HCT116 (cell line): ENCODE measurements at regions not wholly inside any gene's neighbourhood (a gene's known extent, or its start where the extent isn't known, plus 50 kb on each side); places are given as distances from the start of the nearest gene placed in this dataset.

Source experiments
- ATAC-seq: fragments of 200-7000 bp; cut with Tn5 transposase; 2 replicates; pipeline ENCODE4 v1.9.1; 2020; ENCODE audit warnings: mild to moderate bottlenecking, moderate library complexity
- BruUV-seq: library from RNA; stranded (reverse); fragments of 400-500 nt; replicated peaks from 2 replicates; lab custom pipeline; 2021; lab: Mats Ljungman, UMichigan
- CTCF ChIA-PET: fragments of 300-600 bp; sonication (Branson Sonifier 250); formaldehyde crosslinking; loops from one replicate; lab custom pipeline; 2021; ENCODE audit warnings: antibody characterized with exemption; lab: Charles Lee
- POLR2A ChIA-PET: fragments of 300-600, 350-600 bp; sonication (Branson Sonifier 250); formaldehyde crosslinking; loops from one replicate; lab custom pipeline; 2021; ENCODE audit warnings: antibody characterized with exemption; lab: Charles Lee
- RAD21 ChIA-PET, 2 experiments: fragments of 300-600 bp; sonication (Branson Sonifier 250); formaldehyde crosslinking; loops; one replicate each; lab custom pipeline; 2023; ENCODE audit warnings: low total read pairs in 2 of 2; ENCODE audit not compliant: uncharacterized antibody in 2 of 2, unreplicated experiment in 2 of 2, low non-redundant PET in 1 of 2; lab: Charles Lee
- DNase-seq: peaks from one replicate; pipeline ENCODE4 v3.0.0-alpha.2; 2010; ENCODE audit warnings: low read depth, low spot score
- H2AFZ ChIP-seq: fragments of 200-600 bp; shearing (Covaris generic), sonication (generic); 2 replicates; pipeline ENCODE4 v1.6.1; 2017; ENCODE audit warnings: low read depth, mixed run types, mixed read lengths, antibody characterized with exemption, low read length; ENCODE audit not compliant: poor library complexity, severe bottlenecking
- H3K27ac ChIP-seq: 2 replicates; pipeline ENCODE4 v1.5.1; 2012; ENCODE audit warnings: low read depth, low read length
- H3K27me3 ChIP-seq: fragments of 200-600 bp; sonication (generic); 2 replicates; pipeline ENCODE4 v1.6.1; 2016; ENCODE audit warnings: mixed run types, low read length, mixed read lengths; ENCODE audit not compliant: insufficient read depth
- H3K36me3 ChIP-seq, 2 experiments: fragments of 200-500 bp in 1 of 2; fragments of 200-600 bp in 1 of 2; sonication (Bioruptor generic) in 1 of 2; sonication (generic) in 1 of 2; 2 replicates each; pipeline versions ENCODE4 v1.5.1 to v1.6.1; 2014 to 2016; ENCODE audit warnings: low read length in 2 of 2, inconsistent platforms in 1 of 2, mixed read lengths in 1 of 2, mixed run types in 1 of 2; ENCODE audit not compliant: insufficient read depth in 2 of 2, control insufficient read depth in 1 of 2
- H3K4me1 ChIP-seq, 2 experiments: fragments of 200-600 bp in 1 of 2; sonication (generic) in 1 of 2; 2 replicates each; pipeline versions ENCODE4 v1.5.1 to v1.6.1; 2012 to 2017; ENCODE audit warnings: low read length in 2 of 2, inconsistent platforms in 1 of 2, mild to moderate bottlenecking in 1 of 2, mixed read lengths in 1 of 2, mixed run types in 1 of 2, moderate library complexity in 1 of 2; ENCODE audit not compliant: insufficient read depth in 2 of 2, control insufficient read depth in 1 of 2
- H3K4me2 ChIP-seq: fragments of 200-600 bp; sonication (generic); 2 replicates; pipeline ENCODE4 v1.6.1; 2017; ENCODE audit warnings: mixed run types, low read length, mixed read lengths
- H3K4me3 ChIP-seq, 2 experiments: fragments of 200-600 bp in 1 of 2; sonication (generic) in 1 of 2; replicated peaks in 1 of 2; 2 replicates each; pipeline ENCODE4 v1.5.1; 2011 to 2016; ENCODE audit warnings: low read length in 2 of 2, control low read depth in 1 of 2, low read depth in 1 of 2, mild to moderate bottlenecking in 1 of 2, mixed read lengths in 1 of 2, mixed run types in 1 of 2
- H3K79me2 ChIP-seq: fragments of 200-600 bp; sonication (generic); 2 replicates; pipeline ENCODE4 v1.6.1; 2017; ENCODE audit warnings: mild to moderate bottlenecking, mixed run types, low read length, moderate library complexity, mixed read lengths; ENCODE audit not compliant: insufficient read depth
- H3K9ac ChIP-seq: fragments of 200-600 bp; sonication (generic); 2 replicates; pipeline ENCODE4 v1.6.1; 2016; ENCODE audit warnings: low read length, mixed read lengths
- H3K9me2 ChIP-seq: fragments of 200-600 bp; sonication (generic), shearing (Covaris generic); 2 replicates; pipeline ENCODE4 v1.6.1; 2017; ENCODE audit warnings: mixed run types, mild to moderate bottlenecking, moderate library complexity; ENCODE audit not compliant: insufficient read depth
- H3K9me3 ChIP-seq, 2 experiments: fragments of 200-500 bp in 1 of 2; fragments of 200-600 bp in 1 of 2; sonication (Bioruptor generic) in 1 of 2; sonication (generic) in 1 of 2; 2 replicates each; pipeline ENCODE4 v1.6.1; 2014 to 2017; ENCODE audit warnings: low read length in 2 of 2, mixed read lengths in 2 of 2, inconsistent platforms in 1 of 2, low read depth in 1 of 2, mild to moderate bottlenecking in 1 of 2, mixed run types in 1 of 2, moderate library complexity in 1 of 2; ENCODE audit not compliant: control insufficient read depth in 1 of 2, insufficient read depth in 1 of 2
- H4K20me1 ChIP-seq: fragments of 200-600 bp; sonication (generic), shearing (Covaris generic); 2 replicates; pipeline ENCODE4 v1.6.1; 2017; ENCODE audit warnings: mixed run types, mild to moderate bottlenecking, moderate library complexity; ENCODE audit not compliant: insufficient read depth
- ATF3 ChIP-seq: IDR thresholded peaks from 2 replicates; pipeline ENCODE4 v1.6.1; 2012
- CEBPB ChIP-seq: IDR thresholded peaks from 2 replicates; pipeline ENCODE4 v1.6.1; 2012; ENCODE audit warnings: low read depth
- CTCF ChIP-seq, 3 experiments: fragments of 200-600 bp in 1 of 3; sonication (generic) in 1 of 3; IDR thresholded peaks in 2 of 3; conservative IDR thresholded peaks in 1 of 3; 2 replicates each; pipeline ENCODE4 v1.5.1; 2012 to 2017; ENCODE audit warnings: low read depth in 2 of 3, low read length in 2 of 3, antibody characterized with exemption in 1 of 3, borderline replicate concordance in 1 of 3, control low read depth in 1 of 3, mild to moderate bottlenecking in 1 of 3, mixed read lengths in 1 of 3, mixed run types in 1 of 3, moderate library complexity in 1 of 3; ENCODE audit not compliant: insufficient read depth in 1 of 3
- POLR2AphosphoS5 ChIP-seq: IDR thresholded peaks from 2 replicates; pipeline ENCODE4 v1.6.1; 2011; ENCODE audit warnings: mild to moderate bottlenecking, low read depth, low read length, moderate library complexity
- SIN3A ChIP-seq: IDR thresholded peaks from 2 replicates; pipeline ENCODE4 v1.6.1; 2012; ENCODE audit warnings: low read depth
- SP1 ChIP-seq: IDR thresholded peaks from 2 replicates; pipeline ENCODE4 v1.6.1; 2012; ENCODE audit warnings: low read depth
- TCF7L2 ChIP-seq: IDR thresholded peaks from 2 replicates; pipeline ENCODE4 v1.7.0; 2011; ENCODE audit warnings: borderline replicate concordance, inconsistent platforms; ENCODE audit not compliant: insufficient read depth, insufficient read length; ENCODE audit errors: extremely low read depth
- ZBTB33 ChIP-seq: IDR thresholded peaks from 2 replicates; pipeline ENCODE4 v1.6.1; 2011; ENCODE audit warnings: mild to moderate bottlenecking, low read length, moderate library complexity; ENCODE audit not compliant: insufficient replicate concordance; ENCODE audit errors: extremely low read depth
- ZNF274 ChIP-seq: fragments of 200-500 bp; sonication (Bioruptor generic); IDR thresholded peaks from 2 replicates; pipeline ENCODE4 v1.6.1; 2014; ENCODE audit warnings: mild to moderate bottlenecking, low read depth, low read length, inconsistent platforms
- intact Hi-C: fragments of 100-400 bp; cut with micrococcal nuclease; formaldehyde crosslinking; loops from 2 replicates; pipeline ENCODE4 v1.10.0; 2022

GRCh38 chr15:96440978-96441377 is 110.5 kb downstream of the NR2F2 start:
- no peaks in the 10 kb centered on the region for H3K4me1 ChIP-seq
- H2AFZ ChIP-seq: no peak overlapping the region
- H4K20me1 ChIP-seq: no peaks in the 10 kb centered on the region
- no peak for ATAC-seq
- BruUV-seq: no TSS peak
- H3K4me2 ChIP-seq: no peak overlapping the region
- H3K79me2 ChIP-seq: no peaks in the 10 kb centered on the region
- RAD21 ChIA-PET: no interaction called here
- no peaks in the 10 kb centered on the region for H3K9me3 ChIP-seq
- no peak overlapping the region for H3K4me3 ChIP-seq
- intact Hi-C loops: no loop called here
- H3K9ac ChIP-seq: no peak overlapping the region
- H3K9me2 ChIP-seq: no peaks in the 10 kb centered on the region
- no peaks in the 10 kb centered on the region for H3K36me3 ChIP-seq
- POLR2A ChIA-PET: no interaction called here
- no peak overlapping the region for H3K27ac ChIP-seq
- TF ChIP-seq ATF3: no peak
- no peak for TF ChIP-seq ZNF274
- TF ChIP-seq CEBPB: no peak
- no peak for TF ChIP-seq POLR2AphosphoS5
- TF ChIP-seq TCF7L2: no peak
- TF ChIP-seq SP1: no peak
- no peak for TF ChIP-seq CTCF (IDR thresholded peaks at IDR 0.05 in 2 of 3, conservative IDR thresholded peaks at IDR 0.05 in 1 of 3; ENCODE audit: borderline replicate concordance in 1 of 3, insufficient read depth in 1 of 3, low read depth in 2 of 3, low read length in 2 of 3)
- TF ChIP-seq ZBTB33: no peak
- TF ChIP-seq SIN3A: no peak
- CTCF ChIA-PET: no interaction called here
- H3K27me3 ChIP-seq: peaks cover 39% of the 10 kb centered on the region
- no peak for DNase-seq
